GM23248 (cell line): ENCODE measurements at regions not wholly inside any gene's neighbourhood (a gene's known extent, or its start where the extent isn't known, plus 50 kb on each side); places are given as distances from the start of the nearest gene placed in this dataset.
"Not testable (repeated sequence)": the region's sequence is repeated elsewhere in the genome, so short reads cannot be mapped to it uniquely, and the experiment has no call there.

Experiments
- EZH2 ChIP-seq: fragments of 200-600 bp; sonication (generic); IDR thresholded peaks from 2 replicates; pipeline ENCODE4 v1.6.1; 2018; ENCODE audit warnings: antibody characterized with exemption, mild to moderate bottlenecking; ENCODE audit not compliant: insufficient read depth, poor library complexity, severe bottlenecking
- EZH2phosphoT487 ChIP-seq: fragments of 200-600 bp; sonication (generic); IDR thresholded peaks from 2 replicates; pipeline ENCODE4 v1.6.1; 2018; ENCODE audit warnings: antibody characterized with exemption, moderate library complexity, mild to moderate bottlenecking, low read depth; ENCODE audit not compliant: insufficient read depth

GRCh38 chr15:24202297-24202696 is 473.3 kb upstream of the NPAP1 start:
- not testable (repeated sequence) for TF ChIP-seq EZH2, EZH2phosphoT487
